Stomach (tissue), 8 donors: ENCODE measurements at regions not wholly inside any gene's neighbourhood (a gene's known extent, or its start where the extent isn't known, plus 50 kb on each side); places are given as distances from the start of the nearest gene placed in this dataset.

Experiments
- DNase-seq, 2 donors: peaks; one replicate each; pipeline versions ENCODE4 v3.0.0 to v3.0.0-alpha.2; 2013 to 2019
- H3K27ac ChIP-seq, 5 donors: fragments of 200-600 bp in 4 of 5; sonication (generic) in 4 of 5; one replicate each; pipeline ENCODE4 v1.5.1; 2013 to 2019; ENCODE audit warnings: mild to moderate bottlenecking in 1 of 5, moderate library complexity in 1 of 5
- H3K27me3 ChIP-seq, 3 donors: fragments of 200-600 bp; sonication (generic); one replicate each; pipeline ENCODE4 v1.5.1; 2017 to 2019; ENCODE audit warnings: mixed run types in 1 of 3
- H3K36me3 ChIP-seq, 4 donors: fragments of 200-600 bp; sonication (generic); 1 replicate in 3 of 4; 2 replicates in 1 of 4; pipeline ENCODE4 v1.5.1; 2016 to 2019
- H3K4me1 ChIP-seq, 4 donors: fragments of 200-600 bp; sonication (generic); one replicate each; pipeline ENCODE4 v1.5.1; 2016 to 2019
- H3K4me3 ChIP-seq, 4 donors: fragments of 200-600 bp; sonication (generic) in 3 of 4; one replicate each; pipeline ENCODE4 v1.5.1; 2016 to 2019; ENCODE audit warnings: mild to moderate bottlenecking in 1 of 4
- H3K9me3 ChIP-seq, 4 donors: fragments of 200-600 bp; sonication (generic); one replicate each; pipeline ENCODE4 v1.5.1; 2016 to 2019
- CTCF ChIP-seq, 7 experiments: fragments of 450-650 bp in 4 of 7; fragments of 200-600 bp in 3 of 7; sonication (generic) in 3 of 7; IDR thresholded peaks; one replicate each; pipeline ENCODE4 v1.5.1; 2016 to 2019; ENCODE audit warnings: antibody characterized with exemption in 7 of 7, control low read depth in 2 of 7, mild to moderate bottlenecking in 1 of 7
- EP300 ChIP-seq: sonication (generic); formaldehyde crosslinking; IDR thresholded peaks from one replicate; pipeline ENCODE4 v1.6.1; 2017; ENCODE audit warnings: antibody characterized with exemption
- POLR2A ChIP-seq, 4 donors: fragments of 450-650 bp; IDR thresholded peaks; one replicate each; pipeline ENCODE4 v1.6.1; 2016; ENCODE audit warnings: antibody characterized with exemption in 4 of 4, control low read depth in 2 of 4, mild to moderate bottlenecking in 1 of 4, moderate library complexity in 1 of 4
- POLR2AphosphoS5 ChIP-seq, 3 donors: sonication (generic); formaldehyde crosslinking; IDR thresholded peaks; one replicate each; pipeline ENCODE4 v1.6.1; 2016; ENCODE audit warnings: antibody characterized with exemption in 3 of 3
- WGBS, 5 donors: extraction: QIAGEN DNeasy Blood & Tissue Kit in 3 of 5; methylation state at CpG; one replicate each; pipeline versions ENCODE4 v1.1.5 to v1.1.7; 2013 to 2018; 5-methylcytosine and 5-hydroxymethylcytosine counted together
- intact Hi-C: fragments of 100-400 bp; cut with DNase I; formaldehyde crosslinking; loops from one replicate; pipeline ENCODE4 v1.15.1; 2023; ENCODE audit warnings: low total_unique reads
- donor health status: healthy with polysubstance abuse.
- donor health status: Bipolar disorder and iron deficiency.
- donor health status: healthy.

- intact Hi-C loops: no loop called here
- DNase-seq: no peak
- no peaks in the 10 kb centered on the region for H3K27me3 ChIP-seq
- 60 to 83% (median 81%) methylated on average over 5 of the region's 5 CpGs for WGBS, 5 donors
- peaks cover 0 to 6% (median 0%) of the 10 kb centered on the region in 4 donors for H3K4me1 ChIP-seq
- H3K4me3 ChIP-seq: no peak overlapping the region
- no peaks in the 10 kb centered on the region for H3K36me3 ChIP-seq
- peaks cover 0 to 7% (median 0%) of the 10 kb centered on the region in 4 donors for H3K9me3 ChIP-seq
- no peak for TF ChIP-seq POLR2A (IDR thresholded peaks at IDR 0.05)
- no peak for TF ChIP-seq EP300
- H3K27ac ChIP-seq: no peak overlapping the region
Measured at GRCh38 chr4:12879496-12879895, 604.6 kb downstream of the RAB28 start.

GRCh38 chr4:12875640-12876243 lies 608.4 kb downstream of the RAB28 start:
- Histone ChIP-seq H3K27ac (no peak overlapping the region), H3K4me3 (no peak overlapping the region), H3K36me3 (no peaks in the 10 kb centered on the region), H3K9me3 (peaks cover 0 to 7% (median 0%) of the 10 kb centered on the region in 4 donors), H3K4me1 (no peaks in the 10 kb centered on the region), H3K27me3 (no peaks in the 10 kb centered on the region)
- DNase-seq: no peak
- intact Hi-C loops: no loop called here
- TF ChIP-seq POLR2A (IDR thresholded peaks at IDR 0.05) (no peak), CTCF (IDR thresholded peaks at IDR 0.05) (no peak), EP300 (no peak), POLR2AphosphoS5 (IDR thresholded peaks at IDR 0.05) (no peak)
- WGBS, 5 donors: 44 to 69% (median 53%) methylated on average over 2 of the region's 2 CpGs

- intact Hi-C loops: no loop called here
- no peak for TF ChIP-seq POLR2A (IDR thresholded peaks at IDR 0.05)
- no peak for DNase-seq
- no peaks in the 10 kb centered on the region for H3K4me1 ChIP-seq
- no peaks in the 10 kb centered on the region for H3K27me3 ChIP-seq
- H3K9me3 ChIP-seq: peaks cover 0 to 13% (median 2%) of the 10 kb centered on the region in 4 donors
- H3K4me3 ChIP-seq: no peak overlapping the region
- H3K27ac ChIP-seq: no peak overlapping the region
- WGBS, 5 donors: 73 to 85% (median 79%) methylated on average over 2 of the region's 2 CpGs
- no peaks in the 10 kb centered on the region for H3K36me3 ChIP-seq
Measured at GRCh38 chr4:12873351-12873750, 610.8 kb downstream of the RAB28 start.

- H3K9me3 ChIP-seq: no peaks in the 10 kb centered on the region
- no peaks in the 10 kb centered on the region for H3K27me3 ChIP-seq
- no peak overlapping the region for H3K4me3 ChIP-seq
- intact Hi-C loops: no loop called here
- H3K4me1 ChIP-seq: no peaks in the 10 kb centered on the region
- 73 to 94% (median 76%) methylated on average over 1 of the region's 1 CpG for WGBS, 5 donors
- H3K27ac ChIP-seq: no peak overlapping the region
- no peak for TF ChIP-seq POLR2AphosphoS5 (IDR thresholded peaks at IDR 0.05)
- TF ChIP-seq EP300: no peak
- no peak for TF ChIP-seq CTCF (IDR thresholded peaks at IDR 0.05)
- TF ChIP-seq POLR2A (IDR thresholded peaks at IDR 0.05): no peak
- no peaks in the 10 kb centered on the region for H3K36me3 ChIP-seq
- no peak for DNase-seq
Measured at GRCh38 chr4:12861422-12861821, 622.7 kb downstream of the RAB28 start.

GRCh38 chr4:12852338-12853307 lies 631.5 kb downstream of the RAB28 start:
- Histone ChIP-seq H3K9me3 (no peaks in the 10 kb centered on the region), H3K4me3 (no peak overlapping the region), H3K27me3 (peaks cover 0 to 19% (median 0%) of the 10 kb centered on the region in 3 donors), H3K27ac (no peak overlapping the region), H3K4me1 (peaks cover 0 to 6% (median 3%) of the 10 kb centered on the region in 4 donors), H3K36me3 (no peaks in the 10 kb centered on the region)
- DNase-seq: peak in 1 of 2 donors; percentile 84
- TF ChIP-seq EP300 (no peak), CTCF (IDR thresholded peaks at IDR 0.05) (peak in 5 of 7 experiments; percentile 42 to 73 (median 53))
- intact Hi-C loops: loop anchor here (5.0 kb wide), 1 partner anchor 700 kb away; no protein-coding TSS in a partner anchor
- 17 to 25% (median 20%) methylated on average over 8 of the region's 8 CpGs for WGBS, 5 donors
